Kidney (tissue), 13 donors: ENCODE measurements at regions not wholly inside any gene's neighbourhood (a gene's known extent, or its start where the extent isn't known, plus 50 kb on each side); places are given as distances from the start of the nearest gene placed in this dataset.

Experiments used
- DNase-seq, 5 donors: peaks; one replicate each; pipeline ENCODE4 v3.0.0-alpha.2; 2013 to 2020
- FAIRE-seq: peaks from 2 replicates; lab custom pipeline; 2012; peaks lifted over from hg19 to GRCh38; lab: Jason Lieb, UNC
- H3K27ac ChIP-seq, 2 donors: one replicate each; pipeline ENCODE4 v1.7.0; 2013; ENCODE audit warnings: low read depth in 2 of 2, low read length in 2 of 2, inconsistent platforms in 1 of 2
- H3K27me3 ChIP-seq: one replicate; pipeline ENCODE4 v1.7.1; 2013; ENCODE audit warnings: low read length, inconsistent platforms; ENCODE audit not compliant: control insufficient read depth, insufficient read depth
- H3K36me3 ChIP-seq, 3 donors: one replicate each; pipeline versions ENCODE4 v1.7.0 to v1.7.1; 2013; ENCODE audit warnings: low read length in 3 of 3, control low read depth in 1 of 3, inconsistent platforms in 1 of 3; ENCODE audit not compliant: insufficient read depth in 3 of 3, control insufficient read depth in 2 of 3
- H3K4me1 ChIP-seq, 3 donors: one replicate each; pipeline versions ENCODE4 v1.7.0 to v1.7.1; 2013; ENCODE audit warnings: low read length in 3 of 3, inconsistent platforms in 1 of 3, low read depth in 1 of 3; ENCODE audit not compliant: control insufficient read depth in 2 of 3, insufficient read depth in 2 of 3
- H3K4me3 ChIP-seq, 3 donors: one replicate each; pipeline versions ENCODE4 v1.7.0 to v1.8.1; 2013; ENCODE audit warnings: low read length in 3 of 3, control low read depth in 1 of 3, inconsistent platforms in 1 of 3
- H3K9ac ChIP-seq, 3 donors: one replicate each; pipeline versions ENCODE4 v1.7.0 to v1.7.1; 2013; ENCODE audit warnings: low read length in 3 of 3, control low read depth in 1 of 3, inconsistent platforms in 1 of 3
- H3K9me3 ChIP-seq, 3 donors: one replicate each; pipeline versions ENCODE4 v1.7.0 to v1.7.1; 2013; ENCODE audit warnings: low read length in 3 of 3, control low read depth in 1 of 3, inconsistent platforms in 1 of 3; ENCODE audit not compliant: control insufficient read depth in 2 of 3, insufficient read depth in 1 of 3
- CTCF ChIP-seq: IDR thresholded peaks from 3 replicates; pipeline ENCODE4 v1.5.1; 2012; ENCODE audit warnings: mild to moderate bottlenecking, moderate library complexity, borderline replicate concordance; ENCODE audit not compliant: insufficient read depth; ENCODE audit errors: extremely low read depth
- intact Hi-C: fragments of 100-400 bp; cut with DNase I; formaldehyde crosslinking; loops from one replicate; pipeline ENCODE4 v1.11.1; 2022
- donor health status: control.
- donor health status: control.
- donor health status: control.
- donor health status: control.
- donor health status: control.
- donor health status: DM: yes; HTN: yes; CAD: no.
- donor health status: Normal renal cell carcinoma (clear cell type).

- no peak for FAIRE-seq
- Histone ChIP-seq H3K4me1 (peaks cover 0 to 4% (median 0%) of the 10 kb centered on the region in 3 donors), H3K36me3 (no peaks in the 10 kb centered on the region), H3K27me3 (no peaks in the 10 kb centered on the region), H3K9ac (no peak overlapping the region), H3K27ac (no peak overlapping the region), H3K4me3 (no peak overlapping the region), H3K9me3 (no peaks in the 10 kb centered on the region)
- intact Hi-C loops, result no loop called here
- TF ChIP-seq CTCF, result no peak
- DNase-seq, result no peak
Observed at GRCh38 chr12:115108129-115109100, 424.4 kb upstream of the TBX3 start.

- Histone ChIP-seq H3K4me3 (no peak overlapping the region), H3K4me1 (peaks cover 0 to 7% (median 0%) of the 10 kb centered on the region in 3 donors), H3K27ac (peak overlapping the region in 1 of 2 donors; percentile 16), H3K36me3 (no peaks in the 10 kb centered on the region), H3K27me3 (no peaks in the 10 kb centered on the region), H3K9me3 (no peaks in the 10 kb centered on the region), H3K9ac (no peak overlapping the region)
- DNase-seq, result peak in 2 of 5 donors; percentile 39 to 87
- intact Hi-C loops, result no loop called here
- no peak for TF ChIP-seq CTCF
- FAIRE-seq, result no peak
Observed at GRCh38 chr12:115103884-115104883, 420.2 kb upstream of the TBX3 start.

- no peaks in the 10 kb centered on the region for H3K9me3 ChIP-seq
- no peak for TF ChIP-seq CTCF
- no peaks in the 10 kb centered on the region for H3K36me3 ChIP-seq
- DNase-seq (no peak), FAIRE-seq (no peak)
- intact Hi-C loops, result no loop called here
- no peak overlapping the region for H3K4me3 ChIP-seq
- no peak overlapping the region for H3K9ac ChIP-seq
- no peak overlapping the region for H3K27ac ChIP-seq
- no peaks in the 10 kb centered on the region for H3K27me3 ChIP-seq
- peaks cover 0 to 7% (median 0%) of the 10 kb centered on the region in 3 donors for H3K4me1 ChIP-seq
Observed at GRCh38 chr12:115102450-115102849, 418.5 kb upstream of the TBX3 start.
